A549 (cell line): ENCODE measurements at regions not wholly inside any gene's neighbourhood (a gene's known extent, or its start where the extent isn't known, plus 50 kb on each side); places are given as distances from the start of the nearest gene placed in this dataset.
"Not testable (repeated sequence)": the region's sequence is repeated elsewhere in the genome, so short reads cannot be mapped to it uniquely, and the experiment has no call there.

ENCODE experiments used
- ATAC-seq, 2 experiments: fragments of 200-7000 bp in 1 of 2; fragments of >200 bp in 1 of 2; cut with Nextera tagmentation in 1 of 2; cut with Tn5 transposase in 1 of 2; 3 replicates each; pipeline versions ENCODE4 v1.8.0 to v1.9.1; 2018 to 2020; ENCODE audit warnings: mild to moderate bottlenecking in 1 of 2, moderate library complexity in 1 of 2
- CTCF ChIA-PET: fragments of 300-600 bp; sonication (Branson Sonifier 250); formaldehyde crosslinking; extraction: SDS; loops from one replicate; lab custom pipeline; 2021; ENCODE audit warnings: antibody characterized with exemption, inconsistent platforms; lab: Yijun Ruan, JAX
- POLR2A ChIA-PET: fragments of 350-600 bp; formaldehyde crosslinking; extraction: SDS; loops from one replicate; lab custom pipeline; 2021; ENCODE audit warnings: antibody characterized with exemption, inconsistent platforms; lab: Yijun Ruan, JAX
- DNase-seq, 2 experiments: peaks; one replicate each; pipeline versions ENCODE4 v3.0.0 to v3.0.0-alpha.2; 2011 to 2016; ENCODE audit warnings: low read depth in 1 of 2, low spot score in 1 of 2
- FAIRE-seq: peaks from 2 replicates; lab custom pipeline; 2011; peaks lifted over from hg19 to GRCh38; lab: Jason Lieb, UNC
- H3K27ac ChIP-seq, 2 experiments: fragments of >200 bp; sonication (Bioruptor Twin); formaldehyde crosslinking; 3 replicates each; pipeline ENCODE4 v1.5.1; 2016 to 2017
- H3K4me1 ChIP-seq: fragments of >200 bp; sonication (Bioruptor Twin); formaldehyde crosslinking; 3 replicates; pipeline ENCODE4 v1.6.1; 2016
- H3K4me2 ChIP-seq: fragments of >200 bp; sonication (Bioruptor Twin); formaldehyde crosslinking; 3 replicates; pipeline ENCODE4 v1.6.1; 2016
- H3K4me3 ChIP-seq: fragments of >200 bp; sonication (Bioruptor Twin); formaldehyde crosslinking; 3 replicates; pipeline ENCODE4 v1.5.1; 2016
- H3K9me3 ChIP-seq: fragments of >200 bp; sonication (Bioruptor Twin); formaldehyde crosslinking; 3 replicates; pipeline ENCODE4 v1.6.1; 2016
- CBX8 ChIP-seq: fragments of 200-600 bp; sonication (generic); IDR thresholded peaks from 2 replicates; pipeline ENCODE4 v1.6.1; 2016
- GATA3 ChIP-seq: IDR thresholded peaks from 2 replicates; pipeline ENCODE4 v1.6.1; 2012; ENCODE audit warnings: borderline replicate concordance
- HOXA7 ChIP-seq: fragments of 250-450 bp; sonication (Bioruptor Pico); IDR thresholded peaks from 2 replicates; pipeline ENCODE4 v1.5.0; 2020; ENCODE audit warnings: mild to moderate bottlenecking, moderate library complexity
- KDM1A ChIP-seq: fragments of 200-600 bp; sonication (generic); IDR thresholded peaks from 2 replicates; pipeline ENCODE4 v1.6.1; 2016; ENCODE audit warnings: low read depth, mild to moderate bottlenecking
- KDM5A ChIP-seq: fragments of 200-600 bp; sonication (generic); IDR thresholded peaks from 2 replicates; pipeline ENCODE4 v1.6.1; 2016; ENCODE audit warnings: antibody characterized with exemption, mild to moderate bottlenecking
- MYC ChIP-seq: IDR thresholded peaks from 2 replicates; pipeline ENCODE4 v1.6.1; 2012; ENCODE audit warnings: mild to moderate bottlenecking, inconsistent platforms, low read length, improper control_type of control experiment, borderline replicate concordance
- NR3C1 ChIP-seq: fragments of >200 bp; sonication (Bioruptor Twin); formaldehyde crosslinking; IDR thresholded peaks from 3 replicates; pipeline ENCODE4 v1.6.1; 2017
- POLR2A ChIP-seq: IDR thresholded peaks from 2 replicates; pipeline ENCODE4 v1.6.1; 2012; ENCODE audit warnings: mild to moderate bottlenecking, low read length
- POLR2AphosphoS2 ChIP-seq: conservative IDR thresholded peaks from 2 replicates; pipeline ENCODE4 v1.6.1; 2012; ENCODE audit warnings: low read length, improper control_type of control experiment, inconsistent platforms
- RARB ChIP-seq: fragments of 250-450 bp; sonication (Bioruptor Pico); IDR thresholded peaks from 2 replicates; pipeline ENCODE4 v1.8.0; 2021; ENCODE audit warnings: mild to moderate bottlenecking, moderate library complexity
- RCOR1 ChIP-seq: fragments of 150-350 bp; IDR thresholded peaks from 2 replicates; pipeline ENCODE4 v1.6.1; 2014; ENCODE audit warnings: antibody characterized with exemption, low read length, low read depth
- RNF2 ChIP-seq: fragments of 200-600 bp; sonication (generic); IDR thresholded peaks from 2 replicates; pipeline ENCODE4 v1.6.1; 2016; ENCODE audit warnings: low read depth, mild to moderate bottlenecking, antibody characterized with exemption, moderate library complexity, borderline replicate concordance
- SMC3 ChIP-seq: fragments of >200 bp; sonication (Bioruptor Twin); formaldehyde crosslinking; IDR thresholded peaks from 3 replicates; pipeline ENCODE4 v1.6.1; 2018; ENCODE audit warnings: inconsistent platforms
- TFCP2L1 ChIP-seq: fragments of 250-450 bp; sonication (Bioruptor Pico); IDR thresholded peaks from 2 replicates; pipeline ENCODE4 v1.5.0; 2021; ENCODE audit warnings: mild to moderate bottlenecking
- ZC3H11A ChIP-seq: fragments of 450-650 bp; IDR thresholded peaks from 2 replicates; pipeline ENCODE4 v1.6.1; 2014; ENCODE audit warnings: antibody characterized with exemption, mild to moderate bottlenecking
- ZNF302 ChIP-seq: fragments of 250-450 bp; sonication (Bioruptor Pico); IDR thresholded peaks from 2 replicates; pipeline ENCODE4 v1.9.0; 2021; ENCODE audit warnings: inconsistent platforms, mild to moderate bottlenecking, moderate library complexity
- ZSCAN20 ChIP-seq: fragments of 250-450 bp; sonication (Bioruptor Pico); IDR thresholded peaks from 2 replicates; pipeline ENCODE4 v1.8.0; 2022; ENCODE audit warnings: mild to moderate bottlenecking, moderate library complexity
- WGBS: methylation state at CpG from one replicate; pipeline ENCODE4 v1.1.6; 2017; ENCODE audit errors: missing lambda C conversion rate; 5-methylcytosine and 5-hydroxymethylcytosine counted together
- TF ChIP-seq, protein P1 (sequence below): fragments of 250-450 bp; sonication (Bioruptor Pico); IDR thresholded peaks from 2 replicates; pipeline ENCODE4 v1.5.0; 2020; ENCODE audit warnings: low read depth, mild to moderate bottlenecking, moderate library complexity
- TF ChIP-seq, protein P2 (sequence below): fragments of >200 bp; sonication (Bioruptor Twin); formaldehyde crosslinking; IDR thresholded peaks from 3 replicates; pipeline ENCODE4 v1.5.1; 2016

GRCh38 chr4:71107726-71108125 lies 114.3 kb downstream of the DCK start (continued):
- no peak for TF ChIP-seq RARB (CRISPR knock-in tag)
- no peak for TF ChIP-seq POLR2A
- TF ChIP-seq ZNF302, result no peak
- TF ChIP-seq, all 56 proteins: peak for 0

DNA sequence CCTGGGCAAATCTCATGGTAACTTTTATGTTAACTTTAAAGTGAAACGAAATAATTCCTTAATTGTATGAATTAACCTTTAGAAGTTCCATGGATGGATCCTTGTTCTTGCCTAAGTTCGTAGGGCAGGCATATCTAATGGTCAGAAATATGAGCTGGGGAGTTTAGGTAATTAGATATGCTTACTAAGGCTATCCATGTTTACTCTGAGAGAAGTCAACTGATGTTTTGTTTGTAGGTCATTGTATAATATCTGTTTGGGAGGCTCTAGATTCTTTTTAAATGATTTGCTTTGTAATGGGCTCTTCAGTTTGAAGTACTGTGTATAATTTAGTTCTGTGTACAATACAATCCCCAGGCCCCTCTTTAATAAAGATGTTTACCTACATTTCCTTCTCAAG lies 117.0 kb downstream of the DCK start:
- no peak for ATAC-seq
- ChIA-PET POLR2A (no interaction called here), CTCF (no interaction called here)
- Histone ChIP-seq H3K9me3 (no peaks in the 10 kb centered on the region), H3K4me2 (no peak overlapping the region), H3K27ac (no peak overlapping the region), H3K4me1 (no peaks in the 10 kb centered on the region), H3K4me3 (no peak overlapping the region)
- no peak for FAIRE-seq
- no peak for DNase-seq
- no peak for TF ChIP-seq HOXA7 (CRISPR knock-in tag)
- TF ChIP-seq POLR2AphosphoS2, result no peak
- no peak for TF ChIP-seq KDM5A
- no peak for TF ChIP-seq GATA3
- no peak for TF ChIP-seq SMC3
- WGBS, result 13% methylated on average over 2 of the region's 2 CpGs

GRCh38 chr4:71111133-71111532 lies 117.7 kb downstream of the DCK start:
- POLR2A ChIA-PET, H3K4me2 ChIP-seq, H3K4me1 ChIP-seq, ATAC-seq, DNase-seq, FAIRE-seq, H3K27ac ChIP-seq, H3K9me3 ChIP-seq, CTCF ChIA-PET, H3K4me3 ChIP-seq: not testable (repeated sequence)
- 60% methylated on average over 4 of the region's 4 CpGs for WGBS

DNA sequence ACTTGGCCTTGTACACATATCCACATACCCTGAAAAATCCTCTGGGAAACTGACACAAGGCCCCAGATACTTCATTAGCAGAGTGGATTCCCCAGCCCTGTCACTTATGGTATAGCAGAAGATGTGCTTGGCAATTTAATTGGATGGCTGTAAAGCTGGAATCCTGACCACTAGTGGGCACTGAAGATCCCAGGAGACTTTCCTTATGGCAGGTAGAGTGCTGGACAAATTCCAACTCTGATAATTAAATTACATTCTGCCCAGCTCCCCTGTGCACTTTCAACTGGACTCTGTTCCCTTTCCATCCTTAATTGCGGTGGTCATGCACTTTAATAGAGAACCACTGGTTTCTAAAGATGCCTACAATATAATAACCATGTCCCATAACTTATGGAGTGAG lies 119.8 kb downstream of the DCK start:
- Histone ChIP-seq H3K9me3 (no peaks in the 10 kb centered on the region), H3K4me2 (no peak overlapping the region), H3K27ac (no peak overlapping the region), H3K4me1 (no peaks in the 10 kb centered on the region), H3K4me3 (no peak overlapping the region)
- ChIA-PET CTCF (no interaction called here), POLR2A (no interaction called here)
- DNase-seq (peak in 1 of 2 experiments; percentile 8), ATAC-seq (no peak), FAIRE-seq (no peak)
- TF ChIP-seq CBX8, result no peak
- no peak for TF ChIP-seq ZC3H11A
- no peak for TF ChIP-seq ZSCAN20
- no peak for TF ChIP-seq RCOR1
- TF ChIP-seq, protein P1, sequence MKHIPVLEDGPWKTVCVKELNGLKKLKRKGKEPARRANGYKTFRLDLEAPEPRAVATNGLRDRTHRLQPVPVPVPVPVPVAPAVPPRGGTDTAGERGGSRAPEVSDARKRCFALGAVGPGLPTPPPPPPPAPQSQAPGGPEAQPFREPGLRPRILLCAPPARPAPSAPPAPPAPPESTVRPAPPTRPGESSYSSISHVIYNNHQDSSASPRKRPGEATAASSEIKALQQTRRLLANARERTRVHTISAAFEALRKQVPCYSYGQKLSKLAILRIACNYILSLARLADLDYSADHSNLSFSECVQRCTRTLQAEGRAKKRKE (CRISPR knock-in tag), result no peak
- no peak for TF ChIP-seq HOXA7 (CRISPR knock-in tag)
- no peak for TF ChIP-seq KDM1A
- no peak for TF ChIP-seq MYC
- TF ChIP-seq TFCP2L1 (CRISPR knock-in tag), result no peak
- TF ChIP-seq, protein P2, sequence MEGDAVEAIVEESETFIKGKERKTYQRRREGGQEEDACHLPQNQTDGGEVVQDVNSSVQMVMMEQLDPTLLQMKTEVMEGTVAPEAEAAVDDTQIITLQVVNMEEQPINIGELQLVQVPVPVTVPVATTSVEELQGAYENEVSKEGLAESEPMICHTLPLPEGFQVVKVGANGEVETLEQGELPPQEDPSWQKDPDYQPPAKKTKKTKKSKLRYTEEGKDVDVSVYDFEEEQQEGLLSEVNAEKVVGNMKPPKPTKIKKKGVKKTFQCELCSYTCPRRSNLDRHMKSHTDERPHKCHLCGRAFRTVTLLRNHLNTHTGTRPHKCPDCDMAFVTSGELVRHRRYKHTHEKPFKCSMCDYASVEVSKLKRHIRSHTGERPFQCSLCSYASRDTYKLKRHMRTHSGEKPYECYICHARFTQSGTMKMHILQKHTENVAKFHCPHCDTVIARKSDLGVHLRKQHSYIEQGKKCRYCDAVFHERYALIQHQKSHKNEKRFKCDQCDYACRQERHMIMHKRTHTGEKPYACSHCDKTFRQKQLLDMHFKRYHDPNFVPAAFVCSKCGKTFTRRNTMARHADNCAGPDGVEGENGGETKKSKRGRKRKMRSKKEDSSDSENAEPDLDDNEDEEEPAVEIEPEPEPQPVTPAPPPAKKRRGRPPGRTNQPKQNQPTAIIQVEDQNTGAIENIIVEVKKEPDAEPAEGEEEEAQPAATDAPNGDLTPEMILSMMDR, result no peak; the same call in 2 of the 3 replicates
- TF ChIP-seq RNF2, result no peak
- no peak for TF ChIP-seq NR3C1
- 46% methylated on average over 1 of the region's 1 CpG for WGBS
